HG03342 (cell line): ENCODE measurements at regions not wholly inside any gene's neighbourhood (a gene's known extent, or its start where the extent isn't known, plus 50 kb on each side); places are given as distances from the start of the nearest gene placed in this dataset.

Experiments used
- ATAC-seq: cut with Tn5 transposase; IDR thresholded peaks from one replicate; pipeline ENCODE4 v1.9.1; 2021; ENCODE audit warnings: mild to moderate bottlenecking, moderate library complexity; ENCODE audit not compliant: unreplicated experiment

DNA sequence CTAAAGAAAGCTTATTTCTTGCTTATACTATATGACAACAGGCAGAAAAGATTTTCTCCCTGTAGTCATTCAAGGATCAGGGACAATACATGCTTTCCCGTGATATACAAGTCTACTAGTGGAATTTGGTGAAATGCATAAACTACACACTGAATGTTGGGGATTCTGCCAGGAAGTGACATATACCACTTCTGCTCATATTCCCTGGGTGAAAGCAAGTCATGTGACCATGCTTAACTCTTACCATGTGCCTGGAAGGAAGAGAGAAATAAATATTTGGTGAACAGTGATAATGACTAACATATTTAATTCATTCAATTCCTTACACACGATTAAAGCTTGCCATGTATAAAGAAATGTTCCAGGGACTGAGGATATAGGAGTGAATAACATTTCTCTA, 534.6 kb downstream of the PPARGC1A start:
- ATAC-seq = no peak

DNA sequence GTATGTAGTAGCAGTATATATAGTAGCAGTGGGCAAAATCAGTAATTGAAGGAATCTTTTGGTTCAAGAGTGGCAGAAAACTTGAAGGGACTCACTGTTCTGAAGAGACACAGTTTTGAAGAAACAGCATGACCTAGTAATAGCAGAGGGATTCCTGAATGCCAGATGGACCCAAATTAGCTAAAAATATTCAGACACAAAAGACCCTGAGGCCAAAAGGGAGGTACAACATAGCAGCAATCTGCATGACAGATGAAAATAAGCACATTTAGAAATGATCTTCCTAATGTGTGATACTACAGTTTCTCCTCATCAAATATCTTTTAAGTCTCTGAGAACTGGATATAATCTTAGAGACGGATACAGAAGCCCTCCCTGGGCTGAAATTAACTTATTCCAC, 536.6 kb downstream of the PPARGC1A start:
- ATAC-seq = no peak

DNA sequence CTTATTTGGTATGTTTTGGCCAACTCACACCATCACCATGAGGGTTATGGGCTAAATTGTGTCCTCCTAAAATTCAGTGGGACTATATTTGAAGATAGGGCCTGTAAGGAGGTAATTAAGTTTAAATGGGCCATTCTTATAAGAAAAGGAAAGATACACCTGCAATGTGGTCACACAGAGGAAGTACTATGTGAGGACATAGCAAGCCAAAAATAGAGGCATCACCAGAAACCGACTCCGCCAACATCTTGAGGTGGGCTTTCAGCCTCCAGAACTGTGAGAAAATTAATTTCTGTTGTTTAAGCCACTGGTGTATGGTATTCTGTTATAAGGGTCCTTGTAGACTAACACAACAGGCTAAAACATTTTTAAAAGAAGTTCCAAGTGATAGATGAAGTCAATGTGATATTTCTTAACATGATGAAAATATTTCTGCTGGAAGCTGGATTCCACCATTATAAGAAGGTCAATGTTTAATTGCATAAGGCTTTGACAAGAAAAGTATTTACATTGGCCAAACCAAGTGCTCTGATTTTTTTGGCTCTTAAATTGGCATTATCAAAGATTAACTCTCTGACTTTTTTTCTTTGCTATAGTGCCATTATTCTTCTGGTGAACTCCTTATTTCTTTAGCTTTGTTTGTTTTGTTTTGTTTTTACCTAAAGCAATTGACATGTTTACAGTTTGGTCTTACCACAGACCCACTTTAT, 540.9 kb downstream of the PPARGC1A start:
- ATAC-seq = no peak

GRCh38 chr4:23337292-23337691, 552.6 kb downstream of the PPARGC1A start:
- no peak for ATAC-seq

- peak; percentile 90 for ATAC-seq
These were observed 555.6 kb downstream of the PPARGC1A start for GRCh38 chr4:23333946-23334878.

GRCh38 chr4:23333556-23333945, 556.3 kb downstream of the PPARGC1A start:
- ATAC-seq = no peak

- no peak for ATAC-seq
These were observed 557.5 kb downstream of the PPARGC1A start for GRCh38 chr4:23332313-23332712.

DNA sequence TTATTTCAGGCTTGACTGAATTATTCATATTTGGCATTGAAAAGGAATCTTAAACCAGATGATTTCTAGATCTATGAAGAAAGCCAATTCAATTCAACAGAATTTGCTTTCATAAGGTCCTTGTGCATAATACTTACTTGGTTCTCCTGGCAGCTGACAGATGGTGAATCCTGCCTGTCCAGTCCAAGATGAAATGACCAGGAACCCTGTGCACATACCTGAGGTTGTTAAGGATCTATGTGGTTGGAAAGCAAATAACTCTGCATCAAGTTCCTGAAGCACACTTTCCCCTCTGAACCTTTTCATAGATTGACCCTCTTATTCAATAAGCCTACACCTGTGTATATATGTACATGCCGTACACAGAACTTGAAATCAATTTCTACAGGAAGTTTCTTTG, 562.7 kb downstream of the PPARGC1A start:
- ATAC-seq = no peak

DNA sequence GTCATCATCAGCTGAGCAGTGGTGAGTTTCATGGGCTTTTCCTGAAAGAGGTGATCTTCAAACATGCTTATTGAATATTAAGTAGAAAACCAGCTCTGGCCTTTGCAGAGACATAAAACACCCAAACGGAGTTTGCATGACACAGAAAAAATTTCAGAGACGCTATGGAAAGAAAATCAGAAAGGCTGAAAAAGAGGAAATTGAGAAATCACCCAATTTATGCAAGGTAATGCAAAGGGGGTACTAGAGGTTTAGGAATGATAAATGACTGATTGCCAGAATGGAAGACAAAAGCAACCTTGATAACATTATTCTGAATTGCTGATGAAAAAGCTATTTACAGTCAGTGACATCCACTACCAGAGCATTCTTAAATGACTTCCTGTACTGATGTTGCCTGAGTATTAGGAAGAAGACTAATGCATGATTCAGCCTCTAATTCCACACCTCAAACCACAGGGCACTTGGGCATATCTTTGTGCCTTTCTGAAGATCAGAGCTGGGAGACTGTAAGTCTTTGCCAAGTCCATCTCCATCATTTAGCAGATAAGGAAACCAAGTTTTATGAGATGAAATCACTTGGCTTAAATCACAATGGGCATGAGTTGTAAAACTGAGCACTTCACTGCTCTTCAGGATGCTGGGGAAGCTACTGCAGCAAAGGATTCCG, 565.7 kb downstream of the PPARGC1A start:
- ATAC-seq = no peak

DNA sequence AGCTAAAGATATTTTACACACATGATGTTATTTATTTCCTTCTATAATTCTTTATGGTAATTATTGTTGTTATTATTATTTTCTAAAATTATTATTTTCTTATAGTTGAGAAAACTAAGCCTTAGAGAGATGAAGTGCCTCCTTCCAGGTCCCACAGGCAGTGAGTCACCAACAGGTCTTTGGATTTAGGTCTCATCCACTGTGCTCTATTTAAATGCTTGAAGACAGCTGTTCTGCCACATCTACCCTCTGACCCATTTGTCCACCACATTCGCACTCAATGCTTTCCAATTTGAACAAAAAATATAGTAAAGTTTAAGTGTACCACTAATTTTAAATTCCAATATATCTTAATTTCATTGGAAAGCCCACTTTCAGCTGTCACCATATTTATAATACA, 566.4 kb downstream of the PPARGC1A start:
- ATAC-seq = no peak

- no peak for ATAC-seq
These were observed 567.1 kb downstream of the PPARGC1A start for GRCh38 chr4:23322732-23323131.

- no peak for ATAC-seq
These were observed 568.8 kb downstream of the PPARGC1A start for GRCh38 chr4:23320931-23321587.

GRCh38 chr4:23312686-23313085, 577.2 kb downstream of the PPARGC1A start:
- no peak for ATAC-seq

DNA sequence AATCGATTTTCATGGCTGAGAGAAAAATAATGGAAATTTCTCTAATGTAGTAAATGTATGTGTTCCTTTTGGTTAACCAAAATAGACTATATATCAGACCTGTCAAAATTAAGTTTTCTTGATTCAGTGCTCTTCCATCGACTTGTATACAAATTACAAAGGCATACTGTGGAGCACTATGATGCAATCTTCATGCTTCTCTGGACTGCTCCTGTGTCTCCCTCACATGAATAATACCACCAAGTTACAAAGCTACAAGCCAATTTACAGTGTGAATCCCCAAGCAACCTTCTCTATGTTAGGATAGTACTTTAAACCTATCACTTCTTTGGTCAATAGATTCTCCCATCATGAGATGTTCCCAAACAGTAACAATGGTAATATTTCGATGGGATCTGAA, 577.9 kb downstream of the PPARGC1A start:
- ATAC-seq = no peak

GRCh38 chr4:23305026-23305425, 584.8 kb downstream of the PPARGC1A start:
- ATAC-seq = peak; percentile 77

GRCh38 chr4:23298371-23298770, 591.5 kb downstream of the PPARGC1A start:
- ATAC-seq = no peak

DNA sequence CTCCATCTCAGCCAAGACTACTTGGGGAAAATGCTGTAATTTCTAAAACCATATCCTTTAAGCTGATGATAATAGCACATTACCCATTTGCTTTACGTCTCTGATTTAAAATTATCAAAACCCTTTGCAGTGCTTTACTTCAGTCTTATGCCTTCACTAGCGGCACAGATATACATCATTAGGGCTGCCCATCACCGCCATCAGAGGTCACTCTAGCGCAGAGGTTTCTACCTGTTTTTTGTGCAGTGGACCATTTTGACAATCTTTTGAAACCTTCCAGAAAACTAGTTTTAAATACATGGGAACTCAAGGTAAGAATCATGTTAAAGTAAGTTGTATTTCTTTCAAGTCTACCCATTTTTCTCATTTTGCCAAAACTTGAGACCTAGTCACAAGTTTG, 592.5 kb downstream of the PPARGC1A start:
- ATAC-seq = no peak

DNA sequence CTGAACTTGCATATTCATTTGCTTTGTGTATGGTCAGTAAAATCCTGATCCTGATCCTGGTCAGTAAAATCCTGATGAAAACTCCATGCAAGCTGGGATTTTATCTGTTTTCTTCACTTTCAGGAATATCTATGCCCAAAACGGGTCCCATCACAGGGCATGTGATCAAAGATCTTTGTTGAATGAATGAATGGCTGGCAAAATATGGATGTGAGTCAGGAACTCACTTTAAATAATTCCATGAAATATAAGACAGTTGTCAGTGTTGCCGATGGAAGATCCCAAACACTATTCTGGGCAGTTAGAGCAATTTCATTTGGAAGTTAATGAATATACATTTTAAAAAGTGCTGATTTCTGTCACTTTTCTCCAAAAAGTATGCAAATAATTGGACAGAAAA, 598.4 kb downstream of the GBA3 start:
- no peak for ATAC-seq

DNA sequence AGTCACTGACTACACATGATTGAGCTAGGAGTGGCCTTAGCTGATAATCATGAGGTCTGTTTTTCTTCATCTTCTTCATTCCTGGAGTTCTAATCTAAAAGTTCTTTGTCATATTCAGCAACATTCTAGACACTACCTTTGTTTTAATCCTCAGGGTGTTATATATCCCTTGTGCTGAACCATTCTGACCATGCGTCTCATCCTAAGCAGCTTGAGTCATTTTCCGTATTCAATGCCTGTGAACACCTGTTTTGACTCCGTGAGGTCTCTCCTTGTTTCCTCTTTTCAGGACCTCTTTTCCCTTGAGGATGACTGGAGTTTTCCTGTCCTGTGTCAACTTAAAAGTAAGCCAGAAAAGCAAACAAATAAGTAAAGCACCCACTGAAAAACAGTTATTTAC, 597.9 kb downstream of the GBA3 start:
- no peak for ATAC-seq

DNA sequence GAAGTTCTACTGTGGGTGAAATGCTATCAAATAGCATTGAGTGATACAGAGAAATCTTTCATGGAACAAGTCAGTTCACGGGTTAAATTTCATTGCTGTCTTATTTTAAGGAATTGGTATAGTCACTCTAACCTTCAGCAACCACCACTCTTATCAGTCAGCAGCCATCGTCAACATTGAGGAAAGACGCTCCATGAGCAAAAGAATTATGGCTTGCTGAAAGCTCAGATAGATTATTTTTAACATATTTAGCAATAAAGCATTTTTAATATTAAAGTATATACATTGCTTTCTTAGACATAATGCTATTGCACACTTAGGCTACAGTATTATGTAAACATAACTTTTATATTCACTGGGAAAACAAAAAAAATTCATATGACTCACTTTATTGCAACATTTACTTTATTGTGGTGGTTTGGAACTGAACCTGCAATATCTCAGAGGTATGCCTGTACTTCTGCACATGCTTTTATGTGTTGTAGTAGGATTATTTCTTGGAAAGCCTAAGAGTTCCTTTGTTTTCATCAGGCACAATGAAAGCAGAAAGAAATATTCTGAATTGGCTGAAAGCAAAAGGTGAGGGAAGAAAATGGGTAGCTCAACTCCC, 586.7 kb downstream of the GBA3 start:
- ATAC-seq = no peak

GRCh38 chr4:23278845-23279244, 586.1 kb downstream of the GBA3 start:
- no peak for ATAC-seq
